ENCODE measurements at regions not wholly inside any gene's neighbourhood (a gene's known extent, or its start where the extent isn't known, plus 50 kb on each side); places are given as distances from the start of the nearest gene placed in this dataset.

GRCh38 chr6:44528716-44529115 is 141.2 kb downstream of the CDC5L start:
- TF ChIP-seq EZH2 (IDR thresholded peaks at IDR 0.05; ENCODE audit: borderline replicate concordance, low read depth, low read length, severe bottlenecking) (no peak), CTCF (IDR thresholded peaks at IDR 0.05; ENCODE audit: borderline replicate concordance, extremely low read depth, low read length, poor library complexity, severe bottlenecking) (no peak)
- H3K4me1 ChIP-seq (ENCODE audit: insufficient read depth, low read length): peaks cover 27% of the 10 kb centered on the region
- no peaks in the 10 kb centered on the region for H3K36me3 ChIP-seq (ENCODE audit: insufficient read depth, low read length)
- no peak overlapping the region for H3K9ac ChIP-seq (ENCODE audit: low read depth, low read length)
- DNase-seq (no peak), ATAC-seq (ENCODE audit: insufficient read depth, low read depth) (no peak)
- H3K4me2 ChIP-seq (ENCODE audit: insufficient read depth, low read length): no peak overlapping the region
- no peak overlapping the region for H3K27ac ChIP-seq (ENCODE audit: low read length)
- no peaks in the 10 kb centered on the region for H4K20me1 ChIP-seq (ENCODE audit: insufficient read depth, low read length)
- H3K4me3 ChIP-seq (ENCODE audit: low read depth in 1 of 2, low read length in 2 of 2): no peak overlapping the region
- H3K9me3 ChIP-seq (ENCODE audit: insufficient read depth, low read length, severe bottlenecking): no peaks in the 10 kb centered on the region
- no peak overlapping the region for H2AFZ ChIP-seq (ENCODE audit: low read depth, low read length)
- no peaks in the 10 kb centered on the region for H3K79me2 ChIP-seq (ENCODE audit: insufficient read depth, low read length)
- H3K27me3 ChIP-seq (ENCODE audit: insufficient read depth, low read length, poor library complexity): peaks cover 5% of the 10 kb centered on the region

GRCh38 chr6:44529146-44529905 is 141.8 kb downstream of the CDC5L start:
- no peaks in the 10 kb centered on the region for H3K36me3 ChIP-seq (ENCODE audit: insufficient read depth, low read length)
- ATAC-seq (ENCODE audit: insufficient read depth, low read depth): no peak
- H3K27me3 ChIP-seq (ENCODE audit: insufficient read depth, low read length, poor library complexity): peaks cover 5% of the 10 kb centered on the region

GRCh38 chr6:44530209-44530909 is 142.9 kb downstream of the CDC5L start:
- TF ChIP-seq CTCF (IDR thresholded peaks at IDR 0.05; ENCODE audit: borderline replicate concordance, extremely low read depth, low read length, poor library complexity, severe bottlenecking) (no peak), EZH2 (IDR thresholded peaks at IDR 0.05; ENCODE audit: borderline replicate concordance, low read depth, low read length, severe bottlenecking) (no peak)
- no peak overlapping the region for H3K27ac ChIP-seq (ENCODE audit: low read length)
- no peak overlapping the region for H3K9ac ChIP-seq (ENCODE audit: low read depth, low read length)
- no peaks in the 10 kb centered on the region for H3K9me3 ChIP-seq (ENCODE audit: insufficient read depth, low read length, severe bottlenecking)
- peaks cover 5% of the 10 kb centered on the region for H3K27me3 ChIP-seq (ENCODE audit: insufficient read depth, low read length, poor library complexity)
- H4K20me1 ChIP-seq (ENCODE audit: insufficient read depth, low read length): no peaks in the 10 kb centered on the region
- DNase-seq: no peak
- H3K4me1 ChIP-seq (ENCODE audit: insufficient read depth, low read length): peaks cover 18% of the 10 kb centered on the region
- no peak overlapping the region for H3K4me3 ChIP-seq (ENCODE audit: low read depth in 1 of 2, low read length in 2 of 2)
- H3K79me2 ChIP-seq (ENCODE audit: insufficient read depth, low read length): no peaks in the 10 kb centered on the region
- no peak overlapping the region for H2AFZ ChIP-seq (ENCODE audit: low read depth, low read length)
- H3K36me3 ChIP-seq (ENCODE audit: insufficient read depth, low read length): no peaks in the 10 kb centered on the region
- ATAC-seq (ENCODE audit: insufficient read depth, low read depth): no peak
- H3K4me2 ChIP-seq (ENCODE audit: insufficient read depth, low read length): no peak overlapping the region

More at GRCh38 chr6:44529146-44529905, 141.8 kb downstream of the CDC5L start:
- Histone ChIP-seq H4K20me1 (ENCODE audit: insufficient read depth, low read length) (no peaks in the 10 kb centered on the region), H2AFZ (ENCODE audit: low read depth, low read length) (no peak overlapping the region), H3K4me1 (ENCODE audit: insufficient read depth, low read length) (peaks cover 27% of the 10 kb centered on the region), H3K27ac (ENCODE audit: low read length) (no peak overlapping the region), H3K79me2 (ENCODE audit: insufficient read depth, low read length) (no peaks in the 10 kb centered on the region), H3K4me2 (ENCODE audit: insufficient read depth, low read length) (no peak overlapping the region), H3K9me3 (ENCODE audit: insufficient read depth, low read length, severe bottlenecking) (no peaks in the 10 kb centered on the region), H3K9ac (ENCODE audit: low read depth, low read length) (no peak overlapping the region), H3K4me3 (ENCODE audit: low read depth in 1 of 2, low read length in 2 of 2) (no peak overlapping the region)
- TF ChIP-seq CTCF (IDR thresholded peaks at IDR 0.05; ENCODE audit: borderline replicate concordance, extremely low read depth, low read length, poor library complexity, severe bottlenecking): no peak
- TF ChIP-seq EZH2 (IDR thresholded peaks at IDR 0.05; ENCODE audit: borderline replicate concordance, low read depth, low read length, severe bottlenecking): no peak
- DNase-seq: no peak
